DND-41 (cell line): ENCODE measurements at regions not wholly inside any gene's neighbourhood (a gene's known extent, or its start where the extent isn't known, plus 50 kb on each side); places are given as distances from the start of the nearest gene placed in this dataset.
A peak's percentile ranks its signal among the peaks of the same experiment; 100 is the strongest.

Source experiments
- ATAC-seq: fragments of 200-7000 bp; cut with Tn5 transposase; 3 replicates; pipeline ENCODE4 v1.9.1; 2021; ENCODE audit warnings: low read depth; ENCODE audit not compliant: insufficient read depth
- DNase-seq: peaks from one replicate; pipeline ENCODE4 v3.0.0-alpha.2; 2020
- H2AFZ ChIP-seq: 2 replicates; pipeline ENCODE4 v1.6.0; 2012; ENCODE audit warnings: low read depth, low read length
- H3K27ac ChIP-seq: 2 replicates; pipeline ENCODE4 v1.5.1; 2012; ENCODE audit warnings: low read length, inconsistent platforms
- H3K27me3 ChIP-seq: fragments of 200-600 bp; sonication (generic); 2 replicates; pipeline ENCODE4 v1.6.0; 2012; ENCODE audit warnings: low read length, mild to moderate bottlenecking, inconsistent platforms; ENCODE audit not compliant: insufficient read depth, poor library complexity
- H3K36me3 ChIP-seq: 2 replicates; pipeline ENCODE4 v1.5.1; 2012; ENCODE audit warnings: low read length, inconsistent platforms; ENCODE audit not compliant: insufficient read depth
- H3K4me1 ChIP-seq: 2 replicates; pipeline ENCODE4 v1.5.1; 2012; ENCODE audit warnings: mild to moderate bottlenecking, low read length; ENCODE audit not compliant: insufficient read depth
- H3K4me2 ChIP-seq: 2 replicates; pipeline ENCODE4 v1.6.0; 2012; ENCODE audit warnings: mild to moderate bottlenecking, moderate library complexity, low read length, inconsistent platforms; ENCODE audit not compliant: insufficient read depth
- H3K4me3 ChIP-seq, 2 experiments: fragments of 200-600 bp in 1 of 2; shearing (Covaris generic) in 1 of 2; 2 replicates each; pipeline ENCODE4 v1.5.1; 2012 to 2016; ENCODE audit warnings: inconsistent platforms in 2 of 2, low read length in 2 of 2, mild to moderate bottlenecking in 2 of 2, low read depth in 1 of 2, moderate library complexity in 1 of 2
- H3K79me2 ChIP-seq: 2 replicates; pipeline ENCODE4 v1.6.0; 2012; ENCODE audit warnings: low read length, inconsistent platforms; ENCODE audit not compliant: insufficient read depth
- H3K9ac ChIP-seq: 2 replicates; pipeline ENCODE4 v1.6.0; 2012; ENCODE audit warnings: low read depth, mild to moderate bottlenecking, inconsistent platforms, low read length, moderate library complexity
- H3K9me3 ChIP-seq: 2 replicates; pipeline ENCODE4 v1.5.1; 2012; ENCODE audit warnings: low read length, moderate library complexity, mild to moderate bottlenecking, inconsistent platforms; ENCODE audit not compliant: insufficient read depth, severe bottlenecking
- H4K20me1 ChIP-seq: 2 replicates; pipeline ENCODE4 v1.6.0; 2012; ENCODE audit warnings: low read length; ENCODE audit not compliant: insufficient read depth
- EZH2 ChIP-seq: IDR thresholded peaks from 3 replicates; pipeline ENCODE4 v1.6.1; 2012; ENCODE audit warnings: borderline replicate concordance, low read depth, mild to moderate bottlenecking, moderate library complexity, low read length, inconsistent platforms; ENCODE audit not compliant: severe bottlenecking
- TF ChIP-seq, protein P1 (sequence below): IDR thresholded peaks from 2 replicates; pipeline ENCODE4 v1.5.1; 2012; ENCODE audit warnings: borderline replicate concordance, low read length, moderate library complexity, mild to moderate bottlenecking; ENCODE audit not compliant: poor library complexity, severe bottlenecking; ENCODE audit errors: extremely low read depth

DNA sequence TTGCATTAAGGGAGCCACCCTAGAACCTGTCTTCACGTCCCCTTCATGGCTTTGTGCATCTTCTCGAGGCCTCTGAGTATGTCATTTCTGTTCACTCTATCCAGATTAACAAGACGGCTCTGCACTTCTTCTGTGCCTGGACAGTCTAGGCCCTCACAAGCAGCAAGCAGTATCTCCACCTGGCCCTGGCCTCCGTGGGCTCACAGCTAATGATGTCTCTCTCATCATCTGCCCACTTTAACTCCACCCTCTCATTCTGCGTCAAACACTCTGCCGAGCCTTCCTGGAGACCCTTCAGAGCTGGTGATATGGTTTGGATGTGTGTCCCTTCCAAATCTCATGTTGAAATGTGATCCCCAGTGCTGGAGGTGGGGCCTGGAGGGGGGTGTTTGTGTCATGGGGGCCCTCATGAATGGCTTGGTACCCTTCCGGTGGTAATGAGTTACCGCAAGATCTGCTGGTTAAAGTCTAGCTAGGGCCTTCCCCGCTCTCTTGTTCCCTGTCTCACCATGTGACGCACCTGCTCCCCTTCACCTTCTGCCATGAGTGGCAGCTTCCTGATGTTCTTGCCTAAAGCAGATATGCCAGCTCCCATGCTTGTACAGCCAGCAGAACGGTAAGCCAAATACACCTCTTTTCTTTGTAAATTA is 132.5 kb upstream of the ID2 start:
- H3K27me3 ChIP-seq: no peaks in the 10 kb centered on the region
- no peak overlapping the region for H2AFZ ChIP-seq
- no peak for ATAC-seq
- peak overlapping the region; percentile 38 for H3K27ac ChIP-seq
- no peak overlapping the region for H3K9ac ChIP-seq
- H3K4me2 ChIP-seq: no peak overlapping the region
- no peak overlapping the region for H3K4me3 ChIP-seq
- peaks cover 61% of the 10 kb centered on the region for H3K4me1 ChIP-seq
- no peak for TF ChIP-seq EZH2
- TF ChIP-seq, protein P1, sequence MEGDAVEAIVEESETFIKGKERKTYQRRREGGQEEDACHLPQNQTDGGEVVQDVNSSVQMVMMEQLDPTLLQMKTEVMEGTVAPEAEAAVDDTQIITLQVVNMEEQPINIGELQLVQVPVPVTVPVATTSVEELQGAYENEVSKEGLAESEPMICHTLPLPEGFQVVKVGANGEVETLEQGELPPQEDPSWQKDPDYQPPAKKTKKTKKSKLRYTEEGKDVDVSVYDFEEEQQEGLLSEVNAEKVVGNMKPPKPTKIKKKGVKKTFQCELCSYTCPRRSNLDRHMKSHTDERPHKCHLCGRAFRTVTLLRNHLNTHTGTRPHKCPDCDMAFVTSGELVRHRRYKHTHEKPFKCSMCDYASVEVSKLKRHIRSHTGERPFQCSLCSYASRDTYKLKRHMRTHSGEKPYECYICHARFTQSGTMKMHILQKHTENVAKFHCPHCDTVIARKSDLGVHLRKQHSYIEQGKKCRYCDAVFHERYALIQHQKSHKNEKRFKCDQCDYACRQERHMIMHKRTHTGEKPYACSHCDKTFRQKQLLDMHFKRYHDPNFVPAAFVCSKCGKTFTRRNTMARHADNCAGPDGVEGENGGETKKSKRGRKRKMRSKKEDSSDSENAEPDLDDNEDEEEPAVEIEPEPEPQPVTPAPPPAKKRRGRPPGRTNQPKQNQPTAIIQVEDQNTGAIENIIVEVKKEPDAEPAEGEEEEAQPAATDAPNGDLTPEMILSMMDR: no peak
- no peaks in the 10 kb centered on the region for H4K20me1 ChIP-seq
- H3K79me2 ChIP-seq: no peaks in the 10 kb centered on the region
- H3K36me3 ChIP-seq: no peaks in the 10 kb centered on the region
- DNase-seq: no peak
- no peaks in the 10 kb centered on the region for H3K9me3 ChIP-seq

DNA sequence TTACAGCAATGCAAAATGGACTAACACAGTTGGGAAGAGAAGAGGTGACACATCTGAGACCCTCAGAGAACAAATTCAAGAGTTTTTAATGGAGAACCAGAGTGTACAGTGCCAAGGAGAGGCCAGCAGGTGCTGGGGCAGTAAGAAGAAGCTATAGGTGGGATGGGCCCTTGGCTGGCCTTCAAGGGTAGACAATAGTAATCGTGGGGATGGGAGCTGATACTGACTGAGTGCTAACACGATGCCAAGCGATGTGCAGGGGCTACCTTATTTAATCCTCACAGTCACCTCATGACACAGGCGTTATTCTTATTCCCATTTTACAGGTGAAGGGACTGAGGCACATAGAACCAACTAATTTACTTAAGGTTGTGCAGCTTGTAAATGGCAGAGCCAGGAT is 131.9 kb upstream of the ID2 start:
- DNase-seq (no peak), ATAC-seq (no peak)
- no peaks in the 10 kb centered on the region for H3K36me3 ChIP-seq
- H3K27ac ChIP-seq: no peak overlapping the region
- H2AFZ ChIP-seq: no peak overlapping the region
- no peaks in the 10 kb centered on the region for H3K27me3 ChIP-seq
- no peaks in the 10 kb centered on the region for H3K9me3 ChIP-seq
- no peaks in the 10 kb centered on the region for H3K79me2 ChIP-seq
- no peak overlapping the region for H3K4me3 ChIP-seq
- no peak overlapping the region for H3K4me2 ChIP-seq
- no peaks in the 10 kb centered on the region for H4K20me1 ChIP-seq
- no peak overlapping the region for H3K9ac ChIP-seq
- H3K4me1 ChIP-seq: peaks cover 55% of the 10 kb centered on the region
- TF ChIP-seq, protein P1: no peak
- no peak for TF ChIP-seq EZH2

DNA sequence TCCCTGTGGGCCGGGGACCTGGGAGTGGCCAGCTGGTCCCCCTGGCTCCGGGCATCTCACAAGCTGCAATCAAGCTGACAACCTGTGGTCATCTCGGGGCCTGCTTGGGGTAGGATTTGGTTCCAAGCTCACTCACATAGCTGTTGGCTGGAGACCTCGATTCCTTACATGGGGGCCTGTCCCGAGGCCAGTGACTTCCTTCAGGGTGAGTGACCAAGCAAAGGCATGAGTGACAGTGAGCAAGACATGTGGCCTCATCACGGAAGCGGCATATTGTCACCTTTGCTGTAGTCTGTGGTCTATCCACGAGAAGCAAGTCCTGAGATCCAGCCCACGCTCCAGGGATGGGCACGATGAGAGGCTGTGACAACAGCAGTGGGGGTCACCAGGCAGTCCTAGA is 131.4 kb upstream of the ID2 start:
- TF ChIP-seq, protein P1: no peak
- DNase-seq (no peak), ATAC-seq (no peak)
- H3K36me3 ChIP-seq: no peaks in the 10 kb centered on the region
- H3K4me2 ChIP-seq: no peak overlapping the region
- no peak overlapping the region for H3K4me3 ChIP-seq
- no peaks in the 10 kb centered on the region for H4K20me1 ChIP-seq
- no peaks in the 10 kb centered on the region for H3K79me2 ChIP-seq
- H3K27me3 ChIP-seq: no peaks in the 10 kb centered on the region
- H3K9ac ChIP-seq: no peak overlapping the region
- peak overlapping the region; percentile 23; the same call in 1 of the 2 replicates for H3K27ac ChIP-seq
- peaks cover 50% of the 10 kb centered on the region for H3K4me1 ChIP-seq
- no peaks in the 10 kb centered on the region for H3K9me3 ChIP-seq
- no peak overlapping the region for H2AFZ ChIP-seq
